GM12875 (cell line): ENCODE measurements at regions not wholly inside any gene's neighbourhood (a gene's known extent, or its start where the extent isn't known, plus 50 kb on each side); places are given as distances from the start of the nearest gene placed in this dataset.

Source experiments
- H3K4me3 ChIP-seq: one replicate; pipeline ENCODE4 v1.5.1; 2011; ENCODE audit warnings: low read depth, low read length, control low read depth
- CTCF ChIP-seq: IDR thresholded peaks from 2 replicates; pipeline ENCODE4 v1.5.1; 2011; ENCODE audit warnings: low read depth, mild to moderate bottlenecking, control low read depth, inconsistent platforms, low read length, moderate library complexity, borderline replicate concordance; ENCODE audit not compliant: insufficient read depth

- no peak overlapping the region for H3K4me3 ChIP-seq
- no peak for TF ChIP-seq CTCF
Observed at GRCh38 chr11:92839450-92839849, 130.0 kb upstream of the MTNR1B start.

- no peak for TF ChIP-seq CTCF
- H3K4me3 ChIP-seq, result no peak overlapping the region
Observed at GRCh38 chr11:92841719-92842118, 127.7 kb upstream of the MTNR1B start.

- TF ChIP-seq CTCF, result no peak
- no peak overlapping the region for H3K4me3 ChIP-seq
Observed at GRCh38 chr11:92843455-92843854, 126.0 kb upstream of the MTNR1B start.

DNA sequence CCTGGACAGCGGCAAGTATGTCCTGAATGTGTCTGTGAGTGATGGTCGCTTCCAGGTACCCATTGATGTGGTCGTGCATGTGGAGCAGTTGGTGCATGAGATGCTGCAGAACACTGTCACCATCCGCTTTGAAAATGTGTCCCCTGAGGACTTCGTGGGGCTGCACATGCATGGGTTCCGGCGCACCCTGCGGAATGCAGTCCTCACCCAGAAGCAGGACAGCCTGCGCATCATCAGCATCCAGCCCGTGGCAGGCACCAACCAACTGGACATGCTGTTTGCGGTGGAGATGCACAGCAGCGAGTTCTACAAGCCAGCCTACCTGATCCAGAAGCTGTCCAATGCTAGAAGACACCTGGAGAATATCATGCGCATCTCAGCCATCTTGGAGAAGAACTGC is 125.3 kb upstream of the MTNR1B start:
- no peak for TF ChIP-seq CTCF

GRCh38 chr11:92845390-92845789 is 124.1 kb upstream of the MTNR1B start:
- H3K4me3 ChIP-seq, result no peak overlapping the region
- no peak for TF ChIP-seq CTCF

More for the DNA sequence above, 125.3 kb upstream of the MTNR1B start:
- H3K4me3 ChIP-seq, result no peak overlapping the region

DNA sequence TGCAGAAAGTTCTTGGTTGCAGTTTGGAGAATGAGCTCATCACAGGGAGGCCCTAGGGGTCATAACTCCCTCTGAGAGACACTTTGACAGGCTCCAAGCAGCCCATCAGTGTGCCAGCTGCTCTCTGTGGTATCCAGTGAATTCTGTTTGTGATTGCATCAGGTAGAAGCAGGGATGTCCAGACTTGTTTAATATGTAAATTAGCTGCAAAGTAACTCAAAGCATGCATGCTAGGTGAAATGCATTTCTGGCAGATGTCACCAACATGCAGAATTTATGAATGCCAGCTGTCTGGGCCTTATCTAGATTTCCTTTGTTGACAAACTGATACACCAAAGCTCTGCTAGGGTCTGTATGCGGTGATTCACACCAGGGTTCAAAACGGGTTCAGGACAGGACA is 123.6 kb upstream of the MTNR1B start:
- no peak overlapping the region for H3K4me3 ChIP-seq
- TF ChIP-seq CTCF, result no peak

DNA sequence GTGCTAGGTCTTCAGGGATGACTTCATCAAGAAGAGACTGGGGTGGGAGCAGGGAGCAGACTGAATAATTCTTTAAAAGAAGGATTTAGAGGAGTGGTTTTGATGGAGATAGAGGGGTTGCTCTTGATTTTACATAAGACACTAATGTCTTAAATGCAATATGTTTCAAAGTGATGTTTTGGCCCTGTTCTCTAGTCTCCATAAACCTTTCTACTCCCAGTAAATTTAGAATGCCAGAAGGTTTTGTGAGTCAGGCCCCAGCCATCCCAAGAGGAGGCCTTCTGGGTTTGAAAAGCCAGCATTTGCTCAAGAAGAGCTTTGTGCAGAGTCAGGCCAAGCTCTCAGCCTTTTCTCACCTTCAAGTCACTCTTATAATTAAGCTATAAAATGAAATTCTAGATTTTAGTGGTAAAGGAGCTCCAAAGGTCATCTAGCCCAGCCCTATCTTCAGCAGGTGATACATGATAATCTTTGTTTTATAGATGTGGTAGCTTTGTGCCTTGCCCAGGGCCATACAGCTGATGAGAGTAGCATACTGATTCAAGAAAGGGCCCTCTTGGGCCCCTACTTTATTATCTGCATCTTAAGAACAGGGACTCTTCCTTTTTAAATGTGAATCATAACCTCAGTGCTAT is 122.8 kb upstream of the MTNR1B start:
- H3K4me3 ChIP-seq, result no peak overlapping the region
- no peak for TF ChIP-seq CTCF
